ENCODE measurements at regions not wholly inside any gene's neighbourhood (a gene's known extent, or its start where the extent isn't known, plus 50 kb on each side); places are given as distances from the start of the nearest gene placed in this dataset.

- H3K4me1 ChIP-seq: no peaks in the 10 kb centered on the region
- DNase-seq: no peak
- TF ChIP-seq EP300 (IDR thresholded peaks at IDR 0.05) (no peak), POLR2AphosphoS5 (IDR thresholded peaks at IDR 0.05) (no peak), CTCF (IDR thresholded peaks at IDR 0.05) (peak in 1 of 6 experiments; percentile 26), POLR2A (IDR thresholded peaks at IDR 0.05) (no peak)
- H3K27me3 ChIP-seq: no peaks in the 10 kb centered on the region
- 73 to 80% methylated on average over 4 of the region's 4 CpGs for WGBS, 2 donors
- no peaks in the 10 kb centered on the region for H3K9me3 ChIP-seq
- no peak overlapping the region for H3K27ac ChIP-seq
- ATAC-seq (ENCODE audit: low FRiP score in 2 of 2): no peak
- H3K4me3 ChIP-seq: no peak overlapping the region
- H3K36me3 ChIP-seq: no peaks in the 10 kb centered on the region
Measured at GRCh38 chr5:13250464-13251291, 693.8 kb downstream of the DNAH5 start.

GRCh38 chr5:13249854-13250253, 694.6 kb downstream of the DNAH5 start:
- no peak for DNase-seq
- no peaks in the 10 kb centered on the region for H3K9me3 ChIP-seq
- no peak overlapping the region for H3K4me3 ChIP-seq
- ATAC-seq (ENCODE audit: low FRiP score in 2 of 2): no peak
- H3K36me3 ChIP-seq: no peaks in the 10 kb centered on the region
- H3K27ac ChIP-seq: no peak overlapping the region
- H3K27me3 ChIP-seq: no peaks in the 10 kb centered on the region
- TF ChIP-seq CTCF (IDR thresholded peaks at IDR 0.05) (no peak), EP300 (IDR thresholded peaks at IDR 0.05) (no peak)
- no peaks in the 10 kb centered on the region for H3K4me1 ChIP-seq
- 76 to 93% methylated on average over 1 of the region's 1 CpG for WGBS, 2 donors

GRCh38 chr5:13248253-13248652, 696.2 kb downstream of the DNAH5 start:
- H3K36me3 ChIP-seq: no peaks in the 10 kb centered on the region
- TF ChIP-seq POLR2A (IDR thresholded peaks at IDR 0.05): no peak
- TF ChIP-seq EP300 (IDR thresholded peaks at IDR 0.05): no peak
- TF ChIP-seq POLR2AphosphoS5 (IDR thresholded peaks at IDR 0.05): no peak
- TF ChIP-seq CTCF (IDR thresholded peaks at IDR 0.05): no peak
- WGBS, 2 donors: 50 to 55% methylated on average over 3 of the region's 3 CpGs
- no peak for ATAC-seq (ENCODE audit: low FRiP score in 2 of 2)
- peaks cover 0 to 6% (median 0%) of the 10 kb centered on the region in 4 donors for H3K9me3 ChIP-seq
- H3K27me3 ChIP-seq: no peaks in the 10 kb centered on the region
- no peak for DNase-seq
- no peaks in the 10 kb centered on the region for H3K4me1 ChIP-seq
- H3K27ac ChIP-seq: no peak overlapping the region
- no peak overlapping the region for H3K4me3 ChIP-seq

- ATAC-seq (ENCODE audit: low FRiP score in 2 of 2) (no peak), DNase-seq (no peak)
- Histone ChIP-seq H3K27me3 (no peaks in the 10 kb centered on the region), H3K4me1 (no peaks in the 10 kb centered on the region), H3K36me3 (no peaks in the 10 kb centered on the region), H3K27ac (no peak overlapping the region), H3K9me3 (peaks cover 0 to 6% (median 0%) of the 10 kb centered on the region in 4 donors), H3K4me3 (no peak overlapping the region)
- TF ChIP-seq POLR2A (IDR thresholded peaks at IDR 0.05) (no peak), EP300 (IDR thresholded peaks at IDR 0.05) (no peak), CTCF (IDR thresholded peaks at IDR 0.05) (no peak), POLR2AphosphoS5 (IDR thresholded peaks at IDR 0.05) (no peak)
- WGBS, 2 donors: 83 to 85% methylated on average over 5 of the region's 5 CpGs
Measured at GRCh38 chr5:13246053-13246452, 698.4 kb downstream of the DNAH5 start.

- Histone ChIP-seq H3K27ac (no peak overlapping the region), H3K27me3 (no peaks in the 10 kb centered on the region), H3K4me1 (no peaks in the 10 kb centered on the region), H3K36me3 (no peaks in the 10 kb centered on the region), H3K9me3 (peaks cover 0 to 6% (median 0%) of the 10 kb centered on the region in 4 donors), H3K4me3 (no peak overlapping the region)
- ATAC-seq (ENCODE audit: low FRiP score in 2 of 2): no peak
- peak in 1 of 2 donors; percentile 74 for DNase-seq
- TF ChIP-seq POLR2AphosphoS5 (IDR thresholded peaks at IDR 0.05) (no peak), EP300 (IDR thresholded peaks at IDR 0.05) (no peak), POLR2A (IDR thresholded peaks at IDR 0.05) (no peak)
- WGBS, 2 donors: 89 to 97% methylated on average over 7 to 8 of the region's 20 CpGs
Measured at GRCh38 chr5:13244151-13244550, 700.3 kb downstream of the DNAH5 start.

Data from upper lobe of left lung (tissue), 6 donors.